GM18951 (cell line): ENCODE measurements at regions not wholly inside any gene's neighbourhood (a gene's known extent, or its start where the extent isn't known, plus 50 kb on each side); places are given as distances from the start of the nearest gene placed in this dataset.

ENCODE experiments used
- POLR2A ChIP-seq: IDR thresholded peaks from 4 replicates; pipeline ENCODE4 v1.6.1; 2011; ENCODE audit warnings: mild to moderate bottlenecking; ENCODE audit not compliant: insufficient read length, insufficient read depth; ENCODE audit errors: extremely low read depth
- in situ Hi-C: fragments of 300-500 bp; cut with MboI; formaldehyde crosslinking; loops from one replicate; pipeline ENCODE4 v1.12.0; 2022; ENCODE audit warnings: low sequenced_read_pairs, mixed read lengths, inconsistent platforms; ENCODE audit not compliant: unreplicated experiment

DNA sequence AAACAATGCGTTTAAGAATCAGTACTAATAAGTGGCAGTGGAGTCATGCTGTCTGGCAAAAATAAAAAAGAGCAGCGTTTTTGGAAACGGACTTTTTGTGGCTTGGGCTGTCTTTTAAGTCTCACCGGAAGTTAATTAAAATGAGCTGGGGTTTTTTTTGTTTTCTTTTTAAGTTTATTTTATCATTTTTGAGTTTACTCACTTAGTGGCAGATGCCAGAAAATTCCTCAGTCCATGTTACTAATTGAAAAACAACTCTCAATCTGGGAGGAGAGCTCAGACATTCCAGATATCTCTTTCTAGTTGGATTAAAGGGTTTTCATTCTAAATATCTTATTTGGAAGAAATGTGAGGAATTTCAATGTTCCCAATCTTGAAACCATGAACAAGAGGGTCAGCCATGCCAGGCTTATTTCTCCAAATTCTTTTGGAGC lies 133.8 kb upstream of the AGR3 start:
- in situ Hi-C loops, result no loop called here
- TF ChIP-seq POLR2A, result no peak

DNA sequence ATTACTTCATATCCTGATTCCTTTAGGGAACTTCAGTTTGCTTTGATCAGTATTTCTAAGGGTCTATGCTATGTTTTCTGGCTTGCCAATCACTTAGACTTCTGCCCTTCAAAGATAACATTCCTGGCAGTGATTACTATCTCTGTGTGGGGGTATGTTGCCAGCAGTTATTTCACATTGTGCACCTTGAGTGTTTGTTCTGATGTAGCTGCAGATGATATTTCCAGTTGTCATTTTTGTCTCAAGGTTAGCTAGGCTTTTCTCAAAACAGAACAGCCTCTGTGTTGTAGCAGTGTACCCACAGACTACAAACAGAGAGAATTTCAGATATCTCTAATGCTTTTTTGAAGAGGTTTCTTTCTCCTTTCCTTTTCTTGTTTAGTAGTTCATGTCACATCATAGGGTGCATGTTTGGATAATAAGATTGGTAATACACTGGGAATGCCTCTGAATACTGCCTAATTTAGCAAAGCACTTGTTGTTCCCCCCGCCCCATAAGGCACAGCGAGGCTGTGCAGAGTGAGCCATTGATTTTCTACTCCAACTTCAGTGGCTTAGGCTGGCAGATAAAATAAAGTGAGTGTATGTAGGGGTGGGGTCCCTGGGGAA lies 134.7 kb upstream of the AGR3 start:
- no peak for TF ChIP-seq POLR2A
- in situ Hi-C loops, result no loop called here

DNA sequence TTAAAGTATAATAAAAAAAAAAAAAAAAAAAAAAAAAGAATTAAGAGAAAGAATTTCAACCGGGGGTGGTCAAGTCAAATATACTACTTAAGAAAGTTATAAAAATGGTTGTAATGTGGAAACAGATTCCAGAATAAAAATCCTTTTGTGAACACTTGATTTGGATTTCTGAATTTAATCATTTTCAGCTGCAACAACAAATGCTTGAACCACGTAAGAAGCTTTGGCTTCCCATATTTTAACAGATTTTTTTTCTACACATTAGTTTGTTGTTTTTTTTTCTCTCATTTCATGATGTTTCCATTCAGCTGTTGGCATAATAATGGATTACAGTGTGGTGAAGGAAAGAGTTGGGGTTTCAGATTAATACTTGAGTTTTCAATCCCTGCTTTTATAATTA lies 137.3 kb upstream of the AGR3 start:
- no peak for TF ChIP-seq POLR2A
- in situ Hi-C loops, result no loop called here

DNA sequence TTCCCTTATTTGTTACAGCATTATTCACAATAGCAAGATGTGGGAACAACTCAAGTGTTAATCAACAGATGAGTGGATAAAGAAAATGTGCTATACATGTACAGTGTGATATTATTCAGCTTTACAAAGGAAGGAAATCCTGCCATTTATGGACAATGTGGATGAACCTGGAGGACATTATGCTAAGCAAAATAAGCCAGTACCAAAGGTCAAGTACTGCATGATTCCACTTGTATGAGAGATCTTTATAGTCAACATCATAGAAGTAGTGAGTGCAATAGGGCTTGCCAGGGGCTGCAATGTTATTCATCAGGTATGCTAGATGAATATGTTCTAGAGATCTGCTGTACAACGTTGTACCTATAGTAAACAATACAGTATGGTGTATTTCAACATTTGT lies 138.5 kb upstream of the AGR3 start:
- in situ Hi-C loops, result no loop called here
- no peak for TF ChIP-seq POLR2A

DNA sequence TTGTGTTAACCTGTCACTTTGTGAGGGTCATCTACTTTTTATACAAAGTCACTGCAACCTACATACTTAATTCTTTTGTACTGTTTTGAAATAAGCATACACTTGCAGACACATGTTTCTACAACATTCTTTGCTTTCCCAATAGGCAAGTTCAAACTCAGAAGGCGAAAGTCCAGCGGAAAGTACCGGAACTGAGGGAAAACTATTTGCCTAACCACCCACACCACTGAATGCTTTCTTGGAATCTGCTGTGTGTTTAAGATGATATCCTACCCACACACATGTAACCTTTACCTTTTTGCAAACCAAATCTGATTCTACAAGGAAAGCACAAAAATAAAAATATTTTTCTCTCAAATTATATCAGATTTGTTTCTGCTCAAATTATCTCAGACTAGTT lies 139.4 kb upstream of the AGR3 start:
- TF ChIP-seq POLR2A, result no peak
- in situ Hi-C loops, result no loop called here

DNA sequence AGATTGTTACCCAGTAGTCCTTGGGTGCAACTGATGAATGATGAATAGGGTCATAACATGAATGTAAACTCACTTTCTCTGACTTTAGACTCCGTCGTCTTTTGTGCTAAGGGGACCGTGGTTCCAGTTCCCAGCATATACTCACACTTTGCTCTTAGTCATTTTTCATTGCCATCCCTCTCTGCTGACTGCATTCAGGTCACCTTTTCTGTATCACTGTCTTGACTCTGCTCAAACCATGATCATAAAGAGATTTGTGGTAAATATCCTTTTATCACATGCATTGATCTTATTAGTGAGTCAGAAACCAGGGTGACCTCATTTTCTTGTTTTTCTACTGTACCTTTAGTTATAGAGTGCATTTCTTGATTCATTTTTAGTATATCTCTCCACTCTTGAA lies 141.1 kb upstream of the AGR3 start:
- TF ChIP-seq POLR2A, result no peak
- in situ Hi-C loops, result no loop called here

DNA sequence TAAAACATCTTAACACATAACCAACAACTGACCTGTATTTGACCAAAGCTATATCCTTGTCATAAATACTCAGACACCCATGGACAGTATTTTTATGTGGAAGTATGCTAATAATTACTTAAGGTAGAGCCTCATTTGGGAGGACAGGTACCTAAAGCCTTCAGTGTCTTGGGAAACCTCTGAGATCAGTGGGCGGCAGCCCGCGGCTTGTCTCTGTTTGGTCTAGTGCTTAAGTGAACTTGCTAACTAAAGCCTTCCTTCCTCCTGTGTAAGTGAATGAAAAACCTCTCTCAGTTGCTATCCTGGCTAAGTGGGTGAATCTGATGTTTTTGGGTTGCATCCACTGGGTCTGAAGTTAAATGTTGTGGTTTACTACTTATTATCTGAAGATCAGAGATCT lies 144.5 kb upstream of the AGR3 start:
- no peak for TF ChIP-seq POLR2A
- in situ Hi-C loops, result no loop called here

DNA sequence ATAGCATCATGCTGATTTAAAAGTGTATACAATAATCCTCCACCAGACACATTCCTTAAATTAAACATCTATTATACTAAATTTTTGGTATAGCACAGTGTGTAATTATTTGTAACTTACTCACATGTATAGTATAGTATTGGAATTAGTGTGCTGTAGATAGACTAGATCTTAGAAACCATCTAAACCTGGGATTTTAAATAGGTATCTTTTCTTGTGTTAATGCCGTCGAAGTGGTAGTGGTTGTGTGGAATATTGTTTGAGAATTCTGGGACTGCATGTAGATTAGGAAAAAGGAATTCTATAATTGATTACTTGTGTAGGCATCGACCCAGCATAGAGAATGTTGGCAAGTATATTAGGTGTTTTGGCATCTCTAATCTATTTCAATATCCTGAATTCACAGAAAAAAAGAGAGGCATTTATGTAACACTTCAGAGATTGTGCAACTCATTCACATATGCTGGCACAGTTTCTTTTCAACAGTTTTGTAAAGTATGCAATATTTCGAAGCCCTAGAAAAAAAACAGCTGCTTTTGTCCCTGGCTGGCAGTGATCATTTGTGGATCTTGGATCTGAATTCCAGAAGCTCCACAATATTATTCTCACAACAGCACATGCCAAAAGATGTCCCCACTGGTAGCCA lies 145.5 kb upstream of the AGR3 start:
- no peak for TF ChIP-seq POLR2A
- in situ Hi-C loops, result no loop called here

DNA sequence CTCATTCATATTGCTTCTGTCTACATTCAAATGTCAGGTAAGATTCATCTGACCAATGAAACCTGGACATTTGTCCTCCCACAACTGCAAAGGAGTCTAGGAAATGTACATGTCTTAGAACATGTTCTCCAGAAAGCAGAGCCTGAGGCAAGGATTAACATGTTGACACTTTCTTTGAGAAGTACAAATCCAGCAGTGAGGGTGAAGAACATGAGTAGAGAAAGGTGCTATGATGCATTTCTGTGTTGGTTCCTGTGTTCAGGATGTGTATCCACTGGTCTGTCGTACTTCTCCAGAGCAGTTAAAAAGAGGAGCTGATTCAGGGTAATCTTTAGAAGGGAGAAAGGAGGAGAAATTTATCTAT lies 146.0 kb upstream of the AGR3 start:
- in situ Hi-C loops, result no loop called here

DNA sequence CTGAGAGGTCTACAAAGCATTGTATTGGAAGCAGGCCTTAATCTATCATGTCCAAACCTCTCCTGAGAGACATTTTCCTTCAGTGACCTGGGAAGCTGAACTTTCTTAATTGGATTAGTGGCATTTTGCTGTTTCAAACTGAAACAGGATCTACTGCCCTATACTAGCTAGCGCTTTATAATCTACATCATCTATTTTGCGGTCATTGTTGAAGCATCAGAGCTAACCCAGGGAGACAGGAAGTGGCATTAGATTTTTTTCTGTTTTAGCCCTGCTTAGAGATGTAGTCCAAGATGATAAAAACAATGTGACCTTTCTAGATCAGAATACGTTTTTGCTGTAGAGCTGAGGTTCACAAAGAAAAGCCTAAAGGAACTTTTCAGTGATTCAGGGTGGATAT lies 147.4 kb upstream of the AGR3 start:
- no peak for TF ChIP-seq POLR2A
- in situ Hi-C loops, result no loop called here

More for the DNA sequence above, 146.0 kb upstream of the AGR3 start:
- TF ChIP-seq POLR2A, result no peak

DNA sequence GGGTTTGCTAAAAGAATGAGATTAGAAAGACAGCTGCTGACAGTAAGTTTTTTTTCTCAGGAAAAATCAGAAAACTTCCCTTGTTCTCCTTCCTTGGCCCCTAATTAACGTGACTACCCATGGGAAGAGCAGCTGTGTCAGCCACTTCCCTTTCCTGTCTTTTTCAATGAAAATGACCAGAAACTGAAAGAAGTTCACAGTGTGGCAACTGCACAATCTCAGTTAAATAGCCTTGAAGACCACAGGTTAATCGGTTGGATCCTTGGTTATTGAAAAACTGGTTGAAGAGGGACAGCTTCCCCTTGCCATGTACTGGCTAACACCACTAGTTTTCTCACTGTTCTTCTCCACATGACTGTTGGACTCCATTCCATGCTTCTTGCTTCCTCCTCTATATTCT lies 148.8 kb upstream of the AGR3 start:
- in situ Hi-C loops, result no loop called here
- no peak for TF ChIP-seq POLR2A

DNA sequence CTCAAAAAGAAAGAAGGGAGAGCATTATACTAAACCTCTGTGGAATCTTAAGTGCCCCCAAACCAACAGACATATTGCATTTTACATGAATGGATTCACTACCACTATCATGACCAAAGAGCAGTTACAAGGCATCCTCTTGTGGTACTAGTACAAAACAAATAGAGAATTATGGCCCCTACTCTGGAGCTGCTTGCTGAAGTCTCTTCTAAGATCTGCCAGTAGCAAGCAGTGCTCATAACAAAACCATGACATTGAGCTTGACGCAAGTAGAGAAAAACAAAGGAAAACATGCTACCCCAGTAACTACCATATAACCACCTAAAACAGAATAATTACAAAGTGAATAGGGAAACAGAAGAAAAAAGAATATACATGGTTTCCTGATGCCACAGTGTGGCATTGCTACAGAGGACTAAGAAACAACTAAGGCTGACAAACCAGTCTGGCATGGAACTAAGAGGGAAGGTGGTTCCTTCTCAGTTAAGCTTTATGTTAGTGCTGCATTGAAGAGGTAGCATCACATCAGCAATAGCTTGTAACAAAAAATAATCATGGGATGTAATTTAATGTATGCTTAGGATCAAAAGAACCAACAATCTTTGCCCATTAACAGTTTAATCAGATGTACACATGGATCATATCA lies 150.2 kb upstream of the AGR3 start:
- no peak for TF ChIP-seq POLR2A
- in situ Hi-C loops, result no loop called here

DNA sequence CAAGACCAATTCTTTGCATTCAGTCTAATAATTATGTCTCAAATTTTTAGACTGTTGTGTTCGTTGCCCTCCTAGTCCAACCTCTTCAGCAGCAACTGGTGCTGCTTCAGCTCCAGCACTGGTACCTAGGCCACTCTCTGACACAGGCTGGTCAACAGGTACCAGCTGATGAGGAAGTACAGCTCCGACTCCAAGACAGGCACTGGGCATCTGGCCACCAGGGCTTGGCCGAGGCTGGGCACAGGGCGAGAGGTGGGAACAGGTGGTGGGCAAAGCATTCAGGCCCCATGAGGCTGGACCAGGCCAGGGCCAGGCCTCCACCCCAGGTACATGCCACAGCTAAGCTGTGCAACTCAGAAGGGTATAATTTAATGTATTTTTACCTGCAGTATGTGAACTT lies 151.5 kb upstream of the AGR3 start:
- in situ Hi-C loops, result no loop called here
- TF ChIP-seq POLR2A, result no peak

DNA sequence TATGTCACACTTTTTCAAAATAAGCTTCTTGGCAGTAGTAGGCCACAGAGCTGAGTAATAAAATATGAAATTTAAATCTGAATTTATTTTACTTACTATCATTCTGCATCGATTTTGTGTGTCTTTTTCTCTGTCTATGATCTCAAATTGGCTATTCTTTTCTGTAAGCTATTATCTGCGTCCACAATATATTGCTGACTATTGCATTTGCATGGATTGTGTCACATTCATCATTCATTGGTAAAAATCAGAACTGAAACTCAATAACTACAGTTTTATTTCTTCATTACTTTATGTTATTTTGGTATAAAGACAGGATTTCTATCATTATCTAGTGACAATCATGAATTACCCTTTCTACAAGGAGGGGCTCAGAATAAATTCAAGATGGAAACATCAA lies 154.8 kb upstream of the AGR3 start:
- no peak for TF ChIP-seq POLR2A
- in situ Hi-C loops, result no loop called here
